H1 (cell line): ENCODE measurements at regions not wholly inside any gene's neighbourhood (a gene's known extent, or its start where the extent isn't known, plus 50 kb on each side); places are given as distances from the start of the nearest gene placed in this dataset.

Experiments
- CTCF ChIA-PET: fragments of 300-600 bp; sonication (Branson Sonifier 250); formaldehyde crosslinking; loops from one replicate; lab custom pipeline; 2021; ENCODE audit not compliant: partially characterized antibody; lab: Charles Lee
- POLR2A ChIA-PET: fragments of 300-600 bp; sonication (Branson Sonifier 250); formaldehyde crosslinking; loops from one replicate; lab custom pipeline; 2021; ENCODE audit warnings: inconsistent platforms; ENCODE audit not compliant: partially characterized antibody; lab: Charles Lee
- DNase-seq, 2 experiments: peaks; one replicate each; pipeline versions ENCODE4 v3.0.0 to v3.0.0-alpha.2; 2010 to 2022; ENCODE audit warnings: low spot score in 2 of 2, low read depth in 1 of 2, mixed read lengths in 1 of 2
- FAIRE-seq: peaks from 2 replicates; lab custom pipeline; 2011; peaks lifted over from hg19 to GRCh38; lab: Jason Lieb, UNC
- H2AFZ ChIP-seq: 2 replicates; pipeline ENCODE4 v1.8.1; 2012; ENCODE audit warnings: low read length, inconsistent platforms
- H2AK5ac ChIP-seq: 2 replicates; pipeline ENCODE4 v1.6.1; 2013; ENCODE audit warnings: low read depth, low read length
- H2BK120ac ChIP-seq: replicated peaks from 2 replicates; pipeline ENCODE3; 2013; ENCODE audit warnings: low read depth, low read length, inconsistent platforms
- H2BK12ac ChIP-seq: 2 replicates; pipeline ENCODE4 v1.6.1; 2013; ENCODE audit warnings: low read depth, low read length
- H2BK15ac ChIP-seq: 2 replicates; pipeline ENCODE4 v1.6.1; 2013; ENCODE audit warnings: low read length
- H2BK20ac ChIP-seq: 2 replicates; pipeline ENCODE4 v1.6.1; 2013; ENCODE audit warnings: low read length
- H2BK5ac ChIP-seq: 2 replicates; pipeline ENCODE4 v1.6.1; 2013; ENCODE audit warnings: low read depth, low read length
- H3K14ac ChIP-seq: 2 replicates; pipeline ENCODE4 v1.6.1; 2013; ENCODE audit warnings: inconsistent platforms; ENCODE audit not compliant: insufficient read length
- H3K18ac ChIP-seq: 2 replicates; pipeline ENCODE4 v1.6.1; 2013; ENCODE audit warnings: low read length; ENCODE audit errors: extremely low read depth
- H3K23ac ChIP-seq: 2 replicates; pipeline ENCODE4 v1.6.1; 2013; ENCODE audit warnings: inconsistent platforms; ENCODE audit not compliant: insufficient read length
- H3K23me2 ChIP-seq: 2 replicates; pipeline ENCODE4 v1.6.1; 2013; ENCODE audit warnings: low read depth, low read length
- H3K27ac ChIP-seq: 2 replicates; pipeline ENCODE4 v1.6.1; 2011; ENCODE audit warnings: low read depth, low read length, inconsistent platforms
- H3K27me3 ChIP-seq, 4 experiments: replicated peaks in 1 of 4; 1 replicate in 1 of 4; 2 replicates in 3 of 4; pipeline versions ENCODE4 v1.6.1 to v1.8.1; 2011 to 2013; ENCODE audit warnings: low read length in 3 of 4, mild to moderate bottlenecking in 3 of 4, inconsistent platforms in 2 of 4, mixed read lengths in 2 of 4, moderate library complexity in 1 of 4; ENCODE audit not compliant: control insufficient read depth in 3 of 4, insufficient read depth in 3 of 4; ENCODE audit errors: extremely low read depth in 1 of 4
- H3K36me3 ChIP-seq, 4 experiments: 2 replicates each; pipeline versions ENCODE4 v1.6.1 to v1.8.1; 2011 to 2013; ENCODE audit warnings: mild to moderate bottlenecking in 4 of 4, low read length in 3 of 4, moderate library complexity in 2 of 4, control low read depth in 1 of 4, inconsistent platforms in 1 of 4; ENCODE audit not compliant: insufficient read depth in 4 of 4, control insufficient read depth in 2 of 4
- H3K4ac ChIP-seq: replicated peaks from 2 replicates; pipeline ENCODE3; 2013; ENCODE audit warnings: low read length, low read depth, mixed read lengths, inconsistent platforms; ENCODE audit not compliant: insufficient read length
- H3K4me1 ChIP-seq, 4 experiments: replicated peaks in 1 of 4; 1 replicate in 1 of 4; 2 replicates in 3 of 4; pipeline versions ENCODE4 v1.6.1 to v1.8.1; 2011 to 2013; ENCODE audit warnings: low read length in 3 of 4, inconsistent platforms in 2 of 4, mixed read lengths in 1 of 4; ENCODE audit not compliant: insufficient read depth in 4 of 4, control insufficient read depth in 3 of 4
- H3K4me2 ChIP-seq, 2 experiments: 2 replicates each; pipeline versions ENCODE4 v1.6.1 to v1.8.1; 2011 to 2013; ENCODE audit warnings: low read depth in 2 of 2, low read length in 2 of 2, control low read depth in 1 of 2, inconsistent platforms in 1 of 2, mild to moderate bottlenecking in 1 of 2; ENCODE audit not compliant: insufficient read depth in 1 of 2
- H3K4me3 ChIP-seq, 4 experiments: fragments of 200-600, 300-600 bp in 1 of 4; sonication (generic), shearing (Covaris generic), sonication (Bioruptor Twin) in 1 of 4; 2 replicates each; pipeline versions ENCODE4 v1.5.1 to v1.8.1; 2011 to 2016; ENCODE audit warnings: low read length in 4 of 4, low read depth in 3 of 4, control low read depth in 2 of 4, inconsistent platforms in 2 of 4, mild to moderate bottlenecking in 2 of 4, mixed read lengths in 1 of 4, moderate library complexity in 1 of 4; ENCODE audit not compliant: insufficient read depth in 2 of 4; ENCODE audit errors: extremely low read depth in 1 of 4
- H3K56ac ChIP-seq: replicated peaks from 2 replicates; pipeline ENCODE3; 2013; ENCODE audit warnings: low read depth, mild to moderate bottlenecking, mixed read lengths, low read length, inconsistent platforms; ENCODE audit not compliant: insufficient read length
- H3K79me1 ChIP-seq: 2 replicates; pipeline ENCODE4 v1.6.1; 2013; ENCODE audit warnings: low read depth, low read length, control low read depth
- H3K79me2 ChIP-seq, 2 experiments: 2 replicates each; pipeline versions ENCODE4 v1.6.1 to v1.8.1; 2012 to 2013; ENCODE audit warnings: low read length in 2 of 2, mild to moderate bottlenecking in 2 of 2, inconsistent platforms in 1 of 2; ENCODE audit not compliant: insufficient read depth in 2 of 2, control insufficient read depth in 1 of 2
- H3K9ac ChIP-seq, 4 experiments: replicated peaks in 1 of 4; 1 replicate in 1 of 4; 2 replicates in 3 of 4; pipeline versions ENCODE4 v1.6.1 to v1.8.1; 2011 to 2013; ENCODE audit warnings: low read depth in 3 of 4, low read length in 3 of 4, control low read depth in 2 of 4, mild to moderate bottlenecking in 2 of 4, moderate library complexity in 2 of 4, inconsistent platforms in 1 of 4; ENCODE audit errors: extremely low read depth in 1 of 4
- H3K9me3 ChIP-seq, 2 experiments: 2 replicates each; pipeline versions ENCODE4 v1.6.1 to v1.8.1; 2012 to 2013; ENCODE audit warnings: mild to moderate bottlenecking in 2 of 2, moderate library complexity in 2 of 2, control low read depth in 1 of 2, inconsistent platforms in 1 of 2, low read depth in 1 of 2, low read length in 1 of 2, mixed read lengths in 1 of 2; ENCODE audit not compliant: insufficient read depth in 2 of 2
- H4K20me1 ChIP-seq, 2 experiments: replicated peaks in 1 of 2; 2 replicates each; pipeline versions ENCODE3 to v1.8.1; 2011 to 2013; ENCODE audit warnings: inconsistent platforms in 2 of 2, low read length in 2 of 2, mild to moderate bottlenecking in 1 of 2; ENCODE audit not compliant: insufficient read depth in 2 of 2, control insufficient read depth in 1 of 2
- H4K5ac ChIP-seq: 2 replicates; pipeline ENCODE4 v1.6.1; 2013; ENCODE audit warnings: low read length, low read depth, mixed read lengths, inconsistent platforms; ENCODE audit not compliant: insufficient read length
- H4K8ac ChIP-seq: 2 replicates; pipeline ENCODE4 v1.8.0; 2013; ENCODE audit warnings: mild to moderate bottlenecking, moderate library complexity, low read length, inconsistent platforms; ENCODE audit not compliant: insufficient read depth; ENCODE audit errors: extremely low read depth
- H4K91ac ChIP-seq: replicated peaks from 2 replicates; pipeline ENCODE3; 2013; ENCODE audit warnings: low read length, mixed read lengths, inconsistent platforms; ENCODE audit not compliant: insufficient read length
- CTBP2 ChIP-seq: IDR thresholded peaks from 2 replicates; pipeline ENCODE4 v1.7.0; 2011; ENCODE audit warnings: borderline replicate concordance, mild to moderate bottlenecking, moderate library complexity, mixed read lengths, low read length; ENCODE audit not compliant: insufficient read depth, insufficient read length
- FOSL1 ChIP-seq: IDR thresholded peaks from 2 replicates; pipeline ENCODE4 v1.6.1; 2011; ENCODE audit warnings: mild to moderate bottlenecking, low read depth, low read length, moderate library complexity; ENCODE audit not compliant: insufficient read depth
- GTF2F1 ChIP-seq: IDR thresholded peaks from 2 replicates; pipeline ENCODE4 v1.6.1; 2012; ENCODE audit warnings: low read depth, low read length, improper control_type of control experiment, borderline replicate concordance
- KDM4A ChIP-seq: IDR thresholded peaks from one replicate; pipeline ENCODE4 v1.7.1; 2012; ENCODE audit warnings: low read depth, mild to moderate bottlenecking, moderate library complexity, low read length, inconsistent platforms; ENCODE audit not compliant: severe bottlenecking
- NANOG ChIP-seq: IDR thresholded peaks from 2 replicates; pipeline ENCODE4 v1.6.1; 2011; ENCODE audit warnings: low read length, low read depth, mild to moderate bottlenecking, inconsistent platforms; ENCODE audit not compliant: insufficient read depth, poor library complexity, severe bottlenecking
- POLR2A ChIP-seq, 2 experiments: IDR thresholded peaks; 1 replicate in 1 of 2; 2 replicates in 1 of 2; pipeline ENCODE4 v1.6.1; 2011; ENCODE audit warnings: low read depth in 2 of 2, low read length in 2 of 2, mild to moderate bottlenecking in 2 of 2; ENCODE audit errors: control extremely low read depth in 1 of 2
- RAD21 ChIP-seq, 2 experiments: IDR thresholded peaks in 1 of 2; conservative IDR thresholded peaks in 1 of 2; 2 replicates each; pipeline ENCODE4 v1.6.1; 2011; ENCODE audit warnings: low read depth in 2 of 2, low read length in 2 of 2, improper control_type of control experiment in 1 of 2, inconsistent platforms in 1 of 2, mild to moderate bottlenecking in 1 of 2, moderate library complexity in 1 of 2
- RFX5 ChIP-seq: IDR thresholded peaks from 2 replicates; pipeline ENCODE4 v1.6.1; 2011; ENCODE audit warnings: low read depth, low read length, improper control_type of control experiment, borderline replicate concordance
- RNF2 ChIP-seq: fragments of 200-900, 300-1000 bp; sonication (generic); IDR thresholded peaks from 2 replicates; pipeline ENCODE4 v1.7.1; 2016; ENCODE audit warnings: borderline replicate concordance, low read depth, mild to moderate bottlenecking, antibody characterized with exemption, low read length; ENCODE audit not compliant: poor library complexity, severe bottlenecking; ENCODE audit errors: missing control alignments
- RXRA ChIP-seq: IDR thresholded peaks from 2 replicates; pipeline ENCODE4 v1.6.1; 2011; ENCODE audit warnings: low read depth, mild to moderate bottlenecking, low read length, moderate library complexity; ENCODE audit not compliant: insufficient read depth
- SP4 ChIP-seq: IDR thresholded peaks from 2 replicates; pipeline ENCODE4 v1.6.1; 2012; ENCODE audit warnings: low read length, inconsistent platforms
- TEAD4 ChIP-seq: IDR thresholded peaks from 2 replicates; pipeline ENCODE4 v1.6.1; 2012; ENCODE audit warnings: low read depth, low read length, inconsistent platforms, mixed read lengths
- WGBS, 2 experiments: shearing (Covaris generic) in 1 of 2; methylation state at CpG; one replicate each; pipeline versions ENCODE4 v1.1.6 to v1.1.7; 2013 to 2015; ENCODE audit warnings: low lambda C conversion rate in 2 of 2, mixed read lengths in 2 of 2, inconsistent platforms in 1 of 2, low coverage in 1 of 2, missing lambda C conversion rate in 1 of 2; ENCODE audit not compliant: insufficient replicate concordance in 2 of 2, insufficient coverage in 1 of 2, insufficient read length in 1 of 2; ENCODE audit errors: extremely low coverage in 1 of 2, missing lambda C conversion rate in 1 of 2; 5-methylcytosine and 5-hydroxymethylcytosine counted together

- no peak overlapping the region for H3K9ac ChIP-seq
- no peak overlapping the region for H2AFZ ChIP-seq
- H4K8ac ChIP-seq = no peak overlapping the region
- peak overlapping the region; percentile 40 to 59 for H3K4me2 ChIP-seq
- H4K5ac ChIP-seq = no peak overlapping the region
- 24% methylated on average over 5 of the region's 5 CpGs; no CpG with 5 or more reads in 1 of the 2 experiments for WGBS, 2 experiments
- peak overlapping the region; percentile 47; the same call in 1 of the 2 replicates for H2BK15ac ChIP-seq
- FAIRE-seq (peak; percentile 99), DNase-seq (peak; percentile 66 to 80)
- ChIA-PET CTCF (interaction anchor here (1.2 to 2.6 kb wide), 5 partner anchors 11 to 513 kb away, joined by 3 to 17 read pairs (median 5); no protein-coding TSS in a partner anchor), POLR2A (interaction anchor here (1.5 kb wide), 1 partner anchor 30 kb away, joined by 4 read pairs; no protein-coding TSS in a partner anchor)
- peaks cover 10 to 20% of the 10 kb centered on the region in 2 experiments for H3K9me3 ChIP-seq
- H4K20me1 ChIP-seq = peaks cover 0 to 6% of the 10 kb centered on the region in 2 experiments
- H2AK5ac ChIP-seq = peak overlapping the region; percentile 87; the same call in 1 of the 2 replicates
- H3K27ac ChIP-seq = no peak overlapping the region
- H2BK120ac ChIP-seq = no peak overlapping the region
- no peaks in the 10 kb centered on the region for H3K23me2 ChIP-seq
- peak overlapping the region in 1 of 4 experiments; percentile 18; a peak in 1 of 8 replicates for H3K4me3 ChIP-seq
- H3K79me1 ChIP-seq = no peaks in the 10 kb centered on the region
- H4K91ac ChIP-seq = peak overlapping the region; percentile 45
- H3K23ac ChIP-seq = no peak overlapping the region
- H3K79me2 ChIP-seq = no peaks in the 10 kb centered on the region
- no peak overlapping the region for H3K56ac ChIP-seq
- H3K36me3 ChIP-seq = peaks cover 0 to 13% (median 0%) of the 10 kb centered on the region in 4 experiments; a peak in 3 of 8 replicates
- peaks cover 6 to 31% (median 21%) of the 10 kb centered on the region in 4 experiments for H3K4me1 ChIP-seq
- H2BK5ac ChIP-seq = no peak overlapping the region; the same call in 1 of the 2 replicates
- H2BK20ac ChIP-seq = no peak overlapping the region
- peak overlapping the region; percentile 39; the same call in 1 of the 2 replicates for H3K18ac ChIP-seq
- H2BK12ac ChIP-seq = peak overlapping the region; percentile 77
- H3K27me3 ChIP-seq = peaks cover 2 to 10% (median 5%) of the 10 kb centered on the region in 4 experiments; a peak in 5 of 7 replicates
- no peak overlapping the region for H3K4ac ChIP-seq
- H3K14ac ChIP-seq = no peak overlapping the region
- TF ChIP-seq RFX5 (no peak), KDM4A (no peak), FOSL1 (no peak), TEAD4 (peak; percentile 89), SP4 (no peak), RAD21 (IDR thresholded peaks at IDR 0.05 in 1 of 2, conservative IDR thresholded peaks at IDR 0.05 in 1 of 2; ENCODE audit: low read depth in 2 of 2, low read length in 2 of 2) (no peak), RXRA (no peak), GTF2F1 (no peak), NANOG (peak; percentile 75), CTBP2 (no peak), POLR2A (IDR thresholded peaks at IDR 0.05; ENCODE audit: control extremely low read depth in 1 of 2, low read depth in 2 of 2, low read length in 2 of 2) (no peak), RNF2 (no peak)
These were observed 200.0 kb upstream of the BMPER start for GRCh38 chr7:33705333-33705833.
